Mesodermal cell (in vitro differentiated cells): ENCODE measurements at regions not wholly inside any gene's neighbourhood (a gene's known extent, or its start where the extent isn't known, plus 50 kb on each side); places are given as distances from the start of the nearest gene placed in this dataset.

Experiments used
- H3K27ac ChIP-seq: 2 replicates; pipeline ENCODE4 v1.7.0; 2013; ENCODE audit warnings: mild to moderate bottlenecking, low read depth, low read length, moderate library complexity; ENCODE audit not compliant: severe bottlenecking
- H3K36me3 ChIP-seq: 2 replicates; pipeline ENCODE4 v1.7.1; 2013; ENCODE audit warnings: mild to moderate bottlenecking, low read length, moderate library complexity; ENCODE audit not compliant: control insufficient read depth, insufficient read depth
- H3K4me1 ChIP-seq: one replicate; pipeline ENCODE4 v1.7.1; 2013; ENCODE audit warnings: mild to moderate bottlenecking, low read length; ENCODE audit not compliant: insufficient read depth, control insufficient read depth, poor library complexity, severe bottlenecking
- H3K4me3 ChIP-seq: 2 replicates; pipeline ENCODE4 v1.7.0; 2013; ENCODE audit warnings: low read length, control low read depth, mild to moderate bottlenecking; ENCODE audit not compliant: insufficient read depth, poor library complexity, severe bottlenecking; ENCODE audit errors: extremely low read depth
- H3K9me3 ChIP-seq: 2 replicates; pipeline ENCODE4 v1.7.1; 2013; ENCODE audit warnings: mild to moderate bottlenecking, low read length, moderate library complexity; ENCODE audit not compliant: control insufficient read depth
- WGBS, 2 experiments: methylation state at CpG; one replicate each; pipeline ENCODE4 v1.1.5; 2013; ENCODE audit warnings: missing lambda C conversion rate in 2 of 2; ENCODE audit not compliant: insufficient coverage in 2 of 2; 5-methylcytosine and 5-hydroxymethylcytosine counted together

DNA sequence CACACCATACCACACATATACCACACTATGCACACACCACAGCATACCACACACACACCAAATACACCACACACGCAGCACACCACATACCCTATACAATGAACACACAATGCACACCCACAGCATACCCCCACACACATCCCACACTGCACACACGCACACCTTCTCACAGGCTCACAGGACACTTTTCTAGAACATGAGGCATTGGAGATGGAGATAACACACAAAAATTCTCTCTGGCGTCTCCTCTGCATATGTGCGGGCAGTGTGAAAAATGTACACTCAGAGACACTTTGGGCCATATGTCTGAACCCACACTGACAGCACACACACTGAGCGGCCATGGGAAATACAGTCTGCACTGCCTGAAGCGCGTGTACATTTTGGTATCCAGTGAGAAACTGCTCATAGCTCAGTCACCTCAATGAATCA, 278.1 kb downstream of the GADD45G start:
- Histone ChIP-seq H3K27ac (no peak overlapping the region), H3K4me1 (no peaks in the 10 kb centered on the region), H3K9me3 (no peaks in the 10 kb centered on the region), H3K36me3 (no peaks in the 10 kb centered on the region), H3K4me3 (no peak overlapping the region)
- WGBS, 2 experiments: 86 to 92% methylated on average over 5 of the region's 7 CpGs

DNA sequence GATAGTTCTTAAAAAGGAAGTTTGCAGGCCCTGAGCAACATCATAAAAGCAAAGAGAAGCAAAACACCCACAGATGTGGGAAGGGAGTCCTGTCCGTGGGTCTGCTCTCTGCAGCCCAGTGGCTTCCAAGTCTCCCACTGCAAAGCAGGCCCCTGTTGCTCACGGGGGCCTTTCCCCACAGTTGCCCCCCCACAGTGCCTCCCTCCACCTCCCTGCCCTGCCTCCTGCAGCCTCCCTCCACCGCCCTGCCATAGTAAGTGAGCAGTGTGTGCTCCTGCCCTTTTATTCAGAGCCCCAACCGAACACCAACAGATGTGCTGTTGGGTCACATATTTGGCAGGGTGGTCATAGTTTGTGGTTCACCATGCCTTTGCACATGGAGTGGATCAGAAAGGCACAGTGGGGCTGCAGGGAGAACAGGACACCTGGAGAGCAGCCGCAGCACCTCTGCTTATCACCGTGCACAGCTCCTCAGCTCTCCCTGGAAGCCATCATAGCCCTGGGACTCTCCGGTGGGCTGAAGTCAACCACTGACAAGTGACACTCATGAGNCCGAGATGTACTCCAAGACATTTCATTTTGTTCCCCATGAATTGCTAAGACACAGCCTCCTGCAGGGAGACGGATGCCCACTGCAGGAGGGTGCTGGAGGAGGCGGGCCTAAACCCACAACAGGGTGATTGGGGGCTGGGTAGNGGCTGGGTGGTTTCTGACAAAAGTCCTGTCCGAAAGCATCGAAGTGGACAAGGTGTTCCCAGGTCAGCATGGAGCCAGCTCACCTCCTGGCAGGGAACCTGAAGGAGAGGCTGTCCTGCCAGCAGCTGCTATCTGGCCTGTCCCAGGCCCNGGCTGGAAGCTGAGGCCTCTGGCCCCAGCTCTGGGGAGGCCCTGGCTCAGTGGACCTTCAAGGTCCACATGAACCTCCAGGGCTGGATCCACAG, 278.9 kb downstream of the GADD45G start:
- no peak overlapping the region for H3K4me3 ChIP-seq
- H3K9me3 ChIP-seq: no peaks in the 10 kb centered on the region
- no peaks in the 10 kb centered on the region for H3K4me1 ChIP-seq
- no peak overlapping the region for H3K27ac ChIP-seq
- no peaks in the 10 kb centered on the region for H3K36me3 ChIP-seq
- WGBS, 2 experiments: 88 to 92% methylated on average over 9 to 10 of the region's 12 CpGs

DNA sequence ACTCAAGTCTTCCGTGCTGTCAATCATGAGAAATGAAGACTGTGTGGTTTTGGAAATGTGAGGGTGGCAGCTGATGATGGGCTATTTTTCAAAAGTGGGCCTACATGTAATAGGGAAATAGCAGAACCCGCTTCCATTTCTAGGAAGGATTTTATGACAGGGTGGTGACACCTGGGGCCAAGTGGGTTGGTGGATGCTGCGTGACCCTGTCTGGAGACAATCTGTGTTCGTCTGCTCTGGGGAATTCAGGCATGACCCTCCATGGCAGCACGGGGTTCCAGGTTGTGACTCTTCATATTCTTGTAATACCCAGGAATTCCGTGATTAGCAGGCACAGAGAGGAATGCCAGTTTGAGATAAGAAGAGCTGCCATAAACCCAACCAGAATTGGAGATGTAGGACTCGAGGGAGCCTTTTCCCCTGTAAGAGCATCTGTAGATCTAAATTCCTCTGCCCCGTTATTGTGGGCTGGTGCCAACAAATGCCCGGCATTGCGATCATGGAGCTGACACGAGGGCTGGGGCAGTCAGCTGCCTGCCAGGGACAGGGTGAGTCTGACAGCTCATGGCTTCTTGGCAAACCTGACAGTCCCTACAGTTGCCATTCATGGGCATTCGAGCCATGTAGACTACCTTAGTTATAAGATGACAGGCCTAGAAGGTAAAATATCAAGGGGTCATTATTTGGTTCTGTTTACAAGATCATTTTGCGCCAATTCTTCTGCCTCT, 279.7 kb downstream of the GADD45G start:
- Histone ChIP-seq H3K4me1 (no peaks in the 10 kb centered on the region), H3K36me3 (no peaks in the 10 kb centered on the region), H3K9me3 (no peaks in the 10 kb centered on the region), H3K27ac (no peak overlapping the region), H3K4me3 (no peak overlapping the region)
- 93 to 94% methylated on average over 11 to 12 of the region's 13 CpGs for whole genome bisulfite sequencing, 2 experiments

DNA sequence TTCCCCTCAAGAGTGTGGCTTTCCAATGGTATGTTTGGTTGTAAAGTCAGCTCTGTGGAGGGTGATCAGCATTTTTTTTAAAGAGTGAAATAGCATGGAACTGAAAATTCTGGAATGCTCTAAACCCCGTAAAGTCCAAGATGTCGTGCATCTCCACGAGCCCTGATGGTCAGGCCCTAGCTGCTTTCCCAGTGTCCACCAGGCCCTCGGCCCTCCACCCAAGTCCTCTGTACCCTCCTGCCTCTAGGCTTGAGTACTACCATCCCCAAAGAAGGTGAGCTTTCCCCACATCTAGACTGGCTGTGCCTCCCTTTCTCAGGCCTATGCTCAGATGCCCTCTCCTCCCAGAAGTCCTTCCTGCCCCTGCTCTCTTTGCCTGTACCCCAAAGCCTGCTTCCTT, 280.3 kb downstream of the GADD45G start:
- Histone ChIP-seq H3K4me3 (no peak overlapping the region), H3K27ac (no peak overlapping the region)
- WGBS, 2 experiments: 98 to 100% methylated on average over 4 of the region's 4 CpGs

DNA sequence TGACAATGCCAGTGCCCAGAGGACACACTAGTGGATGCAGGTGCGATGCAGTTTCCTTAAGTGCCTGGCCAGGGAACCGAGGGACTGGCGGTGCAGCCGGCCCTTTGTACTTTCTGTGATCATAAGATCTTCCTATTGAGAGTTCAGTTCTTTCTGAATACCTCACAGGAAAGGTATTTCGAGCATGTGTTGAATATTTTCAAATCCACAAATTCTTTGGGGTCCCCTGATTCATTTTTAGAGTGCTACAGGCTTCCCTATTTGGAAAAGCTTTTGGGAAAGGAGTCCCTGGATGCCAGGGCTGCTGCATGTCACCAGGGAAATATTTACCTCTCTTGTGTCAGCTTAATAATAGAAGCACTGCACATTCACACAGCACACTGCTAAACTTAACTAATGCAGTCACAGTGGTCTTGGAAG, 281.5 kb downstream of the GADD45G start:
- 77 to 83% methylated on average over 4 to 5 of the region's 5 CpGs for WGBS, 2 experiments
- no peaks in the 10 kb centered on the region for H3K9me3 ChIP-seq
- no peak overlapping the region for H3K4me3 ChIP-seq
- no peak overlapping the region for H3K27ac ChIP-seq
- no peaks in the 10 kb centered on the region for H3K4me1 ChIP-seq
- H3K36me3 ChIP-seq: no peaks in the 10 kb centered on the region

More for the DNA sequence above, 280.3 kb downstream of the GADD45G start:
- Histone ChIP-seq H3K9me3 (no peaks in the 10 kb centered on the region), H3K4me1 (no peaks in the 10 kb centered on the region), H3K36me3 (no peaks in the 10 kb centered on the region)

DNA sequence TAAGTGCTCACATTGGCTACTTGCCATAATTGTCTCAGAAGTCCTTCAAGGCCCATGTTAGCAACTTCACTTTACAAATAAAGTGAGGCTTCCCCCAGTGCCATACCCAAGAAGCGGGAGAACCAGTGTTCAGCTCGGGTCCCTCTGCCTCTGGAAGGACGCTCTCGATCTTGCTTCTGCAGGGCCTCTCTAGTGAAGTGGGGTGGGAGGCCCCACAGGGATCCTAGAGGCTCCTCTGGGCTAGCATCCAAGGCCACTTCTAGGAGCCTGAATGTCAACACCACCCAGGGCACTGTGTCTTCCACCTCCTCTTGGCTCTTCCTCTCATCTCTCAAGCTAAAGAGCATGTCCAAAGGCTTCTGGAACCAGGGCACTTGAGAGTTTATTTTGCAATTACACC, 282.5 kb downstream of the GADD45G start:
- H3K27ac ChIP-seq: no peak overlapping the region
- no peaks in the 10 kb centered on the region for H3K4me1 ChIP-seq
- no peak overlapping the region for H3K4me3 ChIP-seq
- WGBS, 2 experiments: no CpG with 5 or more reads among the region's 4 CpGs
- H3K9me3 ChIP-seq: no peaks in the 10 kb centered on the region
- H3K36me3 ChIP-seq: no peaks in the 10 kb centered on the region

DNA sequence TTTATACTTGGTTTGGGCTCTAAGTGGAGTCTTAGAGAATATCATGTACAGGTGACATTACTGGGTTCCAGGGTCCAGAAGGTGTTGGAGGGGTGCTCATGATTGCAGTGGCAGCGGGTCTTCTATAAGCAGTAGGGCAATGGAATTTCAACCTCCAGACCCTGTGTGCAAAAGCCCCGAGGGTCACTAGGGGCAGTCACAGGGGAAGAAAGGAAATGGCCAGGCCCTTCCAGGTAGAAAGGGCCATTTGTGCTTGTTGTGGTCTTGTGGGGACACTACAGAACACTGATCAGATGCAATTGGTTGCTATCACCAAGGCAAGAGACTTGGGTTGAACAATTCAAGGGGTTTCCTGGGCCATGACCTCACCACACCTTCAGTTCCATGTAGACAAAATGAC, 283.4 kb downstream of the GADD45G start:
- Histone ChIP-seq H3K4me1 (no peaks in the 10 kb centered on the region), H3K36me3 (no peaks in the 10 kb centered on the region), H3K9me3 (no peaks in the 10 kb centered on the region), H3K4me3 (no peak overlapping the region), H3K27ac (no peak overlapping the region)
- 85 to 89% methylated on average over 2 of the region's 2 CpGs for WGBS, 2 experiments

DNA sequence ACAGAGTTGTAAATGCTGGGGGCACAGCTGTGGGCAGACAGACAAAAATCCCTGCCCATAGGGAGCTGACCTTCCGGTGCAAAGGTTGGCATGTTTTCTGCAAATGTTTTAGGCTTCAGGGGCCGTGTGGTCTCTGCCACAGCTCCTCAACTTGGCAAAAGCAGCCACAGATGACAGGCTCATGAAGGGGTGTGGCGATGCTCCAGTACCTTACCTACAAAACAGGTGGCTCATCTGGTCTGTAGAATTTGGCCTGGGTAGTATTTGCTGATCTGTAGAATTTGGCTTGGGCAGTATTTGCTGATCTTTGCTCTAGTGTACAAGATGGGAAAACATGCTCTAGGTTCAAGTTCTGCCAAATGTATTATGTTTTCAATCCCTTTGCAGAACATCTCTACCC, 283.9 kb downstream of the GADD45G start:
- H3K4me3 ChIP-seq: no peak overlapping the region
- no peaks in the 10 kb centered on the region for H3K36me3 ChIP-seq
- WGBS, 2 experiments: 84 to 100% methylated on average over 2 to 3 of the region's 3 CpGs
- no peaks in the 10 kb centered on the region for H3K4me1 ChIP-seq
- H3K27ac ChIP-seq: no peak overlapping the region
- H3K9me3 ChIP-seq: no peaks in the 10 kb centered on the region

DNA sequence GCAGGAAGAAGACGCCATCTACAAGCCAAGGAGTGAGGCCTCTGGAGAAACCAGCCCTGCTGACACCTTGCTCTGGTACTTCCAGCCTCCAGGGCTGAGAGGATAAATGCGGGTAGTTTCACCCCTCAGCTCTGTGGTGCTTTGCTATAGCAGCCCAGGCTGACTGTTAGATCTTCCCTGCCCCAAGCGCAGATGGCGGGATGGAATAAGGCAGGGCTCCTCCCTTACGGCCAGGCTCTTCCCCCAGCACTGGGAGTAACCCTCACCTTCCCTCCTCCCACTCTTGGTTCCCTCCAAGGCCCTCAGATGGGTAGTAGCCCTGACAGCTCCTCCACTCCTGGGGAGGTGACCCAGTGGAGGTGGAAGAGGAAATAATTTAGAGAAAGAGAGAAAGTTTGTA, 285.1 kb downstream of the GADD45G start:
- Histone ChIP-seq H3K27ac (no peak overlapping the region), H3K4me1 (no peaks in the 10 kb centered on the region), H3K9me3 (no peaks in the 10 kb centered on the region), H3K4me3 (no peak overlapping the region), H3K36me3 (no peaks in the 10 kb centered on the region)
- 82 to 100% methylated on average over 4 of the region's 5 CpGs for WGBS, 2 experiments

DNA sequence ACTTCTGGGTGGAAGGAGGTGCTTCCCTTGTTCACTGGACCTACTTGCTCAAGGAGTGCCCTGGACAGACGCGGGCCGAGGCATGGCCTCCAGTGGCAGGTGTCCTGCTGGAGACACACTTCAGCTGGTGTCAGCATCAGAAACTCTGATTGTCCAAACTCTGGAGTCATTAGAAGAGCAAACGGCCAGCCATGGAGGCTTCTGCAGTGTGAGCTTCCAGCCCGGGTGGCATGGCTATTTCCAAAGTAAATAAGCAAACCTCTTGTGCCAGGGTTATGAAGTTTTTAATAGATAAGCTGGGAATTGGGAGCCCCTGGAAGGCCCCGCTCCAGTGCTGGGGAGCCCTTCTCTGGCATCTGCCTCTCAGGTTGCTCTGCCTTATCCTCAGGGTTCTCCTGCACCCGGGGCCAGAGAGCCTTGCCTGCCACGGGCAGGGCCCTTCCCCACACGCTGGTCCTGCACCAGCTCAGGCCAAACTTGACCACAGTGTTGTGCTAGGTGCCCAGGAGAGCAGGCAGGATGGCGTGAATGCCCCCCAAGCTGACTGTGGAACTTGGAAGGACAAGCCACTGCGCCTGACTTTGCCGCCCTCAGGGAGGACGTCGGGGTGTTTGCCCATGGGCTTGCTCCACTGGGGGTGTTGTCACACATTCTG, 285.6 kb downstream of the GADD45G start:
- H3K27ac ChIP-seq: no peak overlapping the region
- no peak overlapping the region for H3K4me3 ChIP-seq
- H3K36me3 ChIP-seq: no peaks in the 10 kb centered on the region
- H3K4me1 ChIP-seq: no peaks in the 10 kb centered on the region
- WGBS, 2 experiments: 84 to 86% methylated on average over 13 to 14 of the region's 14 CpGs
- H3K9me3 ChIP-seq: no peaks in the 10 kb centered on the region
